Mesenteric fat pad (tissue), 1 donor: ENCODE measurements at regions not wholly inside any gene's neighbourhood (a gene's known extent, or its start where the extent isn't known, plus 50 kb on each side); places are given as distances from the start of the nearest gene placed in this dataset.
"Not testable (repeated sequence)": the region's sequence is repeated elsewhere in the genome, so short reads cannot be mapped to it uniquely, and the experiment has no call there.

Source experiments
- DNase-seq: peaks from one replicate; pipeline ENCODE4 v3.0.0-alpha.2; 2020; ENCODE audit warnings: low spot score
- donor health status: DM: yes; HTN: yes; CAD: no.

DNA sequence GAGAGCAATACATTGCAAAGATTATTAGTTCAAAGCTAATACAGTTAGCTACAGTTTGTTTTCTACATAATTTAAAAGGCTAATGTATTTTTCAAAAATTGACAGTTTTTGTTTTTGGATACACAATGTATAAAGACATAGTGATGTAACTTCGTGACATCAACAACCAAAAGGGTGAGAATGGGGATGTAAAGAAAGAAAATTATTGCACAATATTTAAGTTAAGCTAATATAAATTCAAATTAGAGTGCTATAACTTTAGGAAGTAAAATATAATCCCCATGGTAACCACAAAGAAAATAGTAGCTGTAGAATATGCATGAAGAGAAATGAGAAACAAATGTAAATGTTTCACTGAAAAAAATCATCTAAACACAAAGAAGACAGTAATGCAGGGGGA lies 334.4 kb upstream of the DEPDC1 start:
- DNase-seq: no peak

DNA sequence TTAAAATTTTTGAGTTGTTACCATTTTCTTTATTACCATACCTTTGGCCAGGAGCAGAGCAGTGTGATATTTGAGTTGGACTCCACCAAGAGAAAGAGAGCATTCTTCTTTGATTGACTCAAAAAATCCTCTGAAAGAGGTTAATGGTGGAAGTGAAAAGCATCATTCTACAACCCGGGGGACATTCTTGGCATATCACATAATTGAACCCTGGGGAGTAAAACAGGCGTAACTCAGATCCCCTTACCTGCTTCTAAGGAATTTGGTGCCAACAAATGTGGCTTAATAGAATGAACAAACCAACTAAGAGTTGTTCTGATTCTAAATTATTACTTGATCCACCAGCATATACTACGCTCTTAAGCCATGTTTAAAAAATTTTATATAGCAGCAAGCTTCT lies 351.1 kb upstream of the DEPDC1 start:
- no peak for DNase-seq

DNA sequence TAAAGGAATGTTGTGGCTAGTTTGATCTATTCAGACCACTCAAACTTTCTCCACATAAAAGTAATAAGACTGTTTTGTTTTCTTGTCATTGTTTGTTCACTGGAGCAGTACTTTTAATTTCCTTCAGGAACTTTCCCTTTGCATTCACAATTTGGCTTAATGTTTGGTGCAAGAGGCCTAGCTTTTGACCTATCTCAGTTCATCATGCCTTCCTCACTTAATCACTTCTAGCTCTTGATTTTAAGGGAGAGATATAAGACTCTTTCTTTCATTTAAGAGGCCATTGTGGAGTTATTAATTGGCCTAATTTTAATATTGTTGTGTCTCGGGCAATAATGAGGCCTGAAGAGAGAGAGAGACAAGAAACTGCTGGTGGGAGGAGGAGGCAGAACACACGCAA lies 371.7 kb upstream of the DEPDC1 start:
- no peak for DNase-seq

DNA sequence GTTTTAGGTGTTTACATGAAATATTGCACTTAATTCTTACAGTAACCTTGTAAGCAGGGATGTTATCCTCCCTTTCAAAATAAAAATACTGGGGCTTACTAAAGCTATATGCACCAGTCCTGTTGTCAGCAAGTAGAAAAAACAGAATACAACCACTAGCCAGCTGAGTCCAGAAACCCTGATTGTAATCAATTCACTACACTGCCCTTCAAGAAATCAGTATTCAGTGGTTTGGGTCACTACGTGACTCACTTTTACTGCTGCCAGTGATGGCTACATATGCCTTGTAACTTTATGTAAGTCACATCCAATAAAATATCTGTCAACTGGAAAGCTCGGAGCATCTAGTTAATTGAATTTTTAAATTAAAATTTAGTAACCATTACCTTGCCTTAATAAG lies 376.3 kb upstream of the DEPDC1 start:
- no peak for DNase-seq

DNA sequence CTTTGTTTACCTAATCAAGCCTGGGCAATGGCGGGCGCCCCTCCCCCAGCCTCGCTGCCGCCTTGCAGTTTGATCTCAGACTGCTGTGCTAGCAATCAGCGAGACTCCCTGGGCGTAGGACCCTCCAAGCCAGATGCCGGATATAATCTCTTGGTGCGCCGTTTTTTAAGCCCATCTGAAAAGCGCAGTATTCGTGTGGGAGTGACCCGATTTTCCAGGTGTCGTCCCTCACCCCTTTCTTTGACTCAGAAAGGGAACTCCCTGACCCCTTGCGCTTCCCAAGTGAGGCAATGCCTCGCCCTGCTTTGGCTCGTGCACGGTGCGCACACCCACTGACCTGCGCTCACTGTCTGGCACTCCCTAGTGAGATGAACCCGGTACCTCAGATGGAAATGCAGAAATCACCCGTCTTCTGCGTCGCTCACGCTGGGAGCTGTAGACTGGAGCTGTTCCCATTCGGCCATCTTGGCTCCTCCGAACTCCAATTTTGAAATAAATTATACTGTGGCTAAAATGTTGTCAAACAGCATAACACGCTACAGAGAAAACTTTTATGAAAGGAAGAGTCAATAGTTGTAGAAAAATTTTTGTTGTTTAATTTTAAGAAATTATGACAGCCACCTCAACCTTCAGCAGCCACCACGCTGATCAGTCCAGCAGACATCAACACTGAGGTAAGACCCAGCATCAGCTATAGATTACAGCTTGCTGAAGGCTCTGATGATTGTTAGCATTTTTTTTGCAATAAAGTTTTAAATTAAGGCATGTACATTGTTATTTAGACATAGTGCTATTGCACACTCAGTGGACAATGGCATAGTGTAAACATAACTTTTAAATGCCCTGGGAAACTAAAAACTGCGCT lies 384.7 kb upstream of the DEPDC1 start:
- not testable (repeated sequence) for DNase-seq

DNA sequence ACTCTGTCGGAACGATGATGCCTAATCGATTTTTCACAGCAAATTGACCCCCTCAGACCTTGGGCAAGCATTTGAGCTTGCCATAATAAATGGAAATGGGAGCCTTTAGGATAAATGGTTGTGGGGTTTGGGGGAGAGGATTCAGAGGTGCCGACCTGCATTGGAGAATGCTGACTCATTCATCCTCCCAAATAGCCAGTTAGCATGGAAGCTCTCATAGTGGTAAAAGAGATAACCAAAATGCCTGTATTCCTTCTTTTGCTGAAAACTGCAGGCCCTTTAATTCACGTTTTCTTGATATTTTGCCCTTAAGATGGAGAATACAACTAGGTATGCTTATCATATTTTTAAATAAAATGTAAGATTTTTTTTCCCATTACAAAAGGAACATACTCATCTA lies 392.6 kb upstream of the DEPDC1 start:
- no peak for DNase-seq

DNA sequence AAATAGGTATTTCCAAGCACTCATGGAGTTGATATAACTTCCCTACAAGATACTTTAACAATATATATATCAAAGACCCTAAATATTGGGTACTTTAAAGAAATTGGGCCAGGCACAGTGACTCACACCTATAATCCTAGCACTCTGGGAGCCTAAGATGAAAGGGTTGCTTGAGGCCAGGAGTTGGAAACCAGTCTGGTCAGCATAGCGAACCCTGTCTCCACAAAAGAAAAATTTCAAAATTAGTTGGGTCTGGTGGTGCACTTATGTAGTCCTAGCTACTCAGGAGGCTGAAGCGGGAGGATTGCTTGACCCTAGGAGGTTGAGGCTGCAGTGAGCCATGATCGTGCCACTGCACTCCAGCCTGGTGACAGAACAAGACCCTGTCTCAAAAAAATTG lies 393.9 kb upstream of the DEPDC1 start:
- no peak for DNase-seq

DNA sequence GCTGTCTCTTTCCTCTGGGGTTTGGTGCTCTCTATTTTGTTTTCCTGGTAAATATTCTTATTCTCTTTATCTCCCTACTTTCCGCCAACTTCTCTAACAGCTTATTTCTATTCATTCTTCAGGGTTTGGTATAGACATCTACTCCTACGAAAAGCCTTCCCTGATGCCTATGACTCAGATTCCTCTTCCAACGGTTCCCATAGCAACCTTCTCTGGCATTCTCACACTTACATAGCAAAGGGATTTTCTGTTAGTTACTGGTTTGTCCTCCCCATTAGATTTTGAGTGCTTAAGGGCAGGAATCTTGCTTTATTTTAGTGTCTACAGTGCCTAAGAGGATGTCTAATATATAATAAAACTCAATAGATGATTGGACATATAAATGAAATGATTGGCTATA lies 407.6 kb upstream of the DEPDC1 start:
- DNase-seq: no peak

DNA sequence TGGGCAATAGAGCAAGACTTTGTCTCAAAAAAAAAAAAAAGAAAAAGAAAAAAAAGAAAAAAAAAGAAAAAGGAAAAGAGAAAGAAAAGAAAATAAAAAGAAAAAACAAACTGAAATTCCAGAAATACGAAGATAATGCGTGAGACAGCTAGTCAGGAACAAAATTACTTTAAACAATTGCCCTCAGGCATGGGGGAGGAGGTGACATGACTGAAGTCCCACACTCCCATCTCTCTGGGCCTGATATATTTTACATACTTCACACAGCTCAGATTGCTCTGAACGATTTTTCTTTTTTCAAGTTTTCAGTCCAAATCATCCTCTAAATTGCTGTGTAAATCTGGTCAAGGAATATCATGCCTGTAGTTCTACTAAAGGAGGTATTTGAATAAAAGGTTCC lies 409.5 kb upstream of the DEPDC1 start:
- no peak for DNase-seq

DNA sequence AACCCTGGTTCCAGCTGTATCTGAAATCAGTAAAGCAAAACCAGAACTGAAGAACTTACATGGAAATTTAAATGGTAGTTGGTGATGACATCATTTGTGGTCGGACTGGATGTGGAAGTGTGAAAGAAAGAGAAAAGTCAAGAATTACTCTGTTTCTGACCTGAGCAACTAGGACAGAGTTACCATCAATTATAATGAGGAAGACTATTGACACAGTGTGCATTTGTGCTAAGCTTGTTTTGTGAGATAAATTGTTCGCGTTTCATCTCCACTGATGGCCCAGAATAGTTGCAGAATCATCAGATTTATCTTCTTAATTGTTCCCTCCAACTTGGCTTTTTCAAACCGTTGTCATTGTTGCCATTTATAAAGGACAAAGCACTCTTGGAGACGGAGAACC lies 410.6 kb upstream of the DEPDC1 start:
- DNase-seq: no peak

DNA sequence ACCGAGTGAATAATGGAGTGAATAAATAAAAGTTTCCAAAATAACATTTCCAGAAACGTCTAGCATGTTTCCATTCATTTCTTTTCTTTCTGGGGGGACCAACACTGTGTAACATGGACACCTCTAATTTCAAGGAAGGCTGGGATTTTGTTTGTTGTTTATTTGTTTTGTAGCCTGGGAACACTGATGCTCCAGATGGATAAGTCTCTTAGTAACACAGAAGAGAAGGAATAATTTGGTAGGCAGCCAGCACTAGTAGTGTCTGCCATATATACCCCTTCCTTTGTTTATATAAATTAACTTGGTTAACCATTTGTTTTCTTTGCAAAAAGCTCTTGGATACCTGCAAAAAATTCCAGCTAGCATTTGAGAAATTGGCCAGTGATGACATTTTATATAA lies 411.4 kb upstream of the DEPDC1 start:
- DNase-seq: no peak

DNA sequence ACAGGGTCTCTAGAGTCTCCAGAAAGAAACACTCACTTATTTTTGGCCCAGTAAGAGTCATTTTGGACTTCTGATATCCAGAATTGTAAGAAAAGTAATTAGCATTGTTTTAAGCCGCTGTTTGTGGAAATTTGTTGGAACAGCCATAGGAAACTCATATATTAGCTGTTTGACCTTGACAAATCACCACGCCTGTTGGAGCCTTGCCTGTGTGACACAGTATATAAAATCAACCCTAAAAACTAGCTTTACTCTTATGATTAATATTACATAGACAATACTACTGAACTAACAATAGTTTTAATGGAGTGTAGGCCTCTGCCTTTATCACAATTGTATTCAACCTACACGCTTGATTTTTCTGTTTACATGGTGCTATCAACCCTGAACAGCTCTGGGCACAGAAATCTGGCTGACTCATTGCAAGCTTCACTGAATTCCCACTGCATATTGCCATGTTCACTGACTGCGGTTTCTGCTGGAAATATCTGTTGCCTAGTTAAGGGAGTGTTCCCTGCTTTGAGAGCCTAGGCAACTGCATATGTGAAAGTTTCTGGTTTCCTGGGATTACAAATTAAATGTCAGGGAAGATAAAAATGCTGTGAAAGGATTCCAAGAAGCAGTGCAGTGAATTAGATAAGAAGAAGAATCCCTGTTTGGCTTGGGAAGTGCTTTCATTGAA lies 419.5 kb upstream of the DEPDC1 start:
- no peak for DNase-seq

DNA sequence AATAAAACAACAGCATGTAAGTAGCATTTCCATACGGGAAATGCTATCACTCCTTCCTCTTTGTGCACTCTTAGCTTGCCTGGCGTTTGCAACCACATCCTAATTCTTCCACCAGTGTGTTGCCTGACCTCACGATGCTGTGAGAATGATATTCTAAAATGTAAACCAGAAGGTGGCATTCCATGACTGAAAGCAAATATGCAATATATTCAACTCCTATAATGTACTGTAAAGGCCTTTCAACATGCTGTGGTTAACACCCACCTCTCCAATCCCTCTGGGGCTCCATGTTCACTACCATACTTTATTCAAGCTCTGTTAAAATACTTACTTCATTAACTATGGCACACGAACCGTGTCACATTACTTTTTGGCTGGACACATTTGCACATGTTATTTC lies 420.6 kb upstream of the DEPDC1 start:
- DNase-seq: no peak

DNA sequence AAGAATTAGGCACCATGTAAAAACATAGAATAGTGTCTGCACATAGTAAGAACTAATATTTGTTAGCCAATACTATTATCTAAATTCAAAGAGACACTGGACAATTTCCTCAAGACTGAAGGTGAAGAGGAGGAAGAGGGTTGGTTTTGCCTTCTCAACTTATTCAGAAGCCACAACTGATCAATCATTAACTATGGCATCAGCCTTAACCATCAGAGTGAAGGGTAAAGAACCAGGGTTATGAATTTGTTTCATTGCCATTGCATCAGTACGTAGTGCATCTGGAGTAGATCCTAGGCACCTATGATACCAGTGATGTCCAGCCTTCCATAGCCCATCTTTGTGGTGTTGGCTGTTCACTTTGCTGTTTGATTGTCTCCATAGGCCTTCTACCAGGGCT lies 421.7 kb upstream of the DEPDC1 start:
- DNase-seq: no peak

DNA sequence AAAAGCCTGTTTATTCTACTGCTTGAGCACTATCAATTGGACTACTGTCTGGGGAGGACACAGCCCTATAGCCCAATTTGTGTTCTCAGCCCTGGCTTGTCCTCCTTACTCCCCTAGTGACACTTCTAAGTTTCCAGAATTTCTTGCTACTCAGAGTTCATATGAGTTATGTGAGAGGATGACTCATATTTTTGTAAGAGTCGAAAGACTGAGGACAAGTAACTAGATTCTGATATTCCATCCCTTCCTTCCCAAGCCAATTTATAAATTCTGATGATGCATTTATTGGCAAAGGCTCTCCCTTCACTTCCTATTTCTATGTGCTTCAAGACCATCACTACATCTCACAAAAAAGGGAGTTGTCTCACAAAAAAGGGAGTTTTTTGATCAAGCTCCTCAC lies 422.2 kb upstream of the DEPDC1 start:
- no peak for DNase-seq

DNA sequence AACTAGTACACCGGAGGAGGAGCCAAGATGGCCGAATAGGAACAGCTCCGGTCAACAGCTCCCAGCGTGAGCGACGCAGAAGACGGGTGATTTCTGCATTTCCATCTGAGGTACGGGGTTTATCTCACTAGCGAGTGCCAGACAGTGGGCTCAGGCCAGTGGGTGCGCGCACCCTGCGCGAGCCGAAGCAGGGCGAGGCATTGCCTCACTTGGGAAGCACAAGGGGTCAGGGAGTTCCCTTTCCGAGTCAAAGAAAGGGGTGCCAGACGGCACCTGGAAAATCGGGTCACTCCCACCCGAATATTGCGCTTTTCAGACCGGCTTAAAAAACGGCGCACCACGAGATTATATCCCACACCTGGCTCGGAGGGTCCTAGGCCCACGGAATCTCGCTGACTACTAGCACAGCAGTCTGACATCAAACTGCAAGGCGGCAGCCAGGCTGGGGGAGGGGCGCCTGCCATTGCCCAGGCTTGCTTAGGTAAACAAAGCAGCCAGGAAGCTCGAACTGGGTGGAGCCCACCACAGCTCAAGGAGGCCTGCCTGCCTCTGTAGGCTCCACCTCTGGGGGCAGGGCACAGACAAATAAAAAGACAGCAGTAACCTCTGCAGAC lies 426.7 kb upstream of the DEPDC1 start:
- DNase-seq: not testable (repeated sequence)

DNA sequence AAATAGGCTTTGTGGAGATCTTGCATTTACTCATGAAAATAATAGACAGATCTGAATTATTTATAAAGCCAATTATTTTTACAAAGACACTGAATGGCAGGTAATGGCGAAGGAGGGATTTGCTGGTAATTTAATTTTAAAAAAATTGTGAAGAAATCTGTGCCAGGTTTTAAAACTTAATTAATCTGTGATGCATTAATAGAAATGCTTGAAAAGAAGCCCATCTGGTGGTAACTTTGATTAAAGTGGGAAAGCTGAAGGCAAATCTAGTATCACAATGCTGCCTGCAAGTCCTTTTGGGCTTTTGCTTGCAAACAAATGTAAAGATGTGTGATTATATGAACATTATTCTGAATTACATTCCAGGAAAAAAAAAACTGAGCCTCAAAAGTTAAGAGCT lies 433.2 kb upstream of the DEPDC1 start:
- DNase-seq: no peak

DNA sequence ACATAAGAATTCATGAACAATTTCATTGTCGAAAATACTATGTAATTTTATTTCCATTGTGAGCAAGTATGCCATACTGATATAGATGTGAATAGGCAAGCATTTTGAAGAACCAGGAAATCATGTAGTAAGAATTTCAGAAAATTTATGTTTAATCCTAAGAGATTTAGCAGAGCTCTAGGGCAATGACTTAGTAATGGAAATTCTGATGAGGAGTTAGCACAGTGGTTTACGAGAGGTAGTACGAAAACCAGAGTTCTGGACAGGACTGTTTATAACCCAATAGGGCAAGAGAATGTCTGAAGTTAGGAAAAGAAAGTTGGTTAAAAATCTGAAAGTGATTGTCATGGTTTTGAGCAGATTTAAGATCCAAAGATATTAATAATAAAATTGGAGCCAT lies 439.6 kb upstream of the DEPDC1 start:
- no peak for DNase-seq

DNA sequence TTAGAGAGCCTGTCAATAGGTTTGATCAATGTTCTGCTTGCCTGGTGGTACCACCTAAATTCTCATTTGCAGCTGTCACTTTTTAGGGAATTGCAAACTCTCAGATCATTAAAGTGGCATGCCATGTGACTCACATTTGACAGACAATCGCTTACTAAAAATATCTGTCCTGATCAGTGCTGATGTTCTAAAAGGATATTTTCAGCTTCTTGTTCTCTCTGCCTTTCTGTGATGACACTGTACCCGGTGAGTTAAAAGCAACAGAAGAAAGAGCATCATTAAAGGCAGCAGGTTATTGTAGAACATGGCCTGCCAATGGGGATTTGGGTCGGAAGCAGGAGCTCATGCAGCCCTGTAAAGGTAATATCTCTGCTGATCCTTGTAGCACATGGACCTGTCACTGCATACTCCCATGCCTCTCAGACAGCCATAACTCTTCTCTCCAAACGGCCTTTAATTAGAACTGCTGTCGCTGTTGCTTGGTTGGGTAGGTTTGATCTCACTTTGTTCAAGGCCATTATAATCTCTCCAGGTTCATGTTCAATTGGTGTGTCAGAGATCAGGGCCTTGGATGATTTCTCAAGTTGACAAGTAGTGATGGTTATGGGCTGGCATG lies 441.3 kb upstream of the DEPDC1 start:
- DNase-seq: no peak

DNA sequence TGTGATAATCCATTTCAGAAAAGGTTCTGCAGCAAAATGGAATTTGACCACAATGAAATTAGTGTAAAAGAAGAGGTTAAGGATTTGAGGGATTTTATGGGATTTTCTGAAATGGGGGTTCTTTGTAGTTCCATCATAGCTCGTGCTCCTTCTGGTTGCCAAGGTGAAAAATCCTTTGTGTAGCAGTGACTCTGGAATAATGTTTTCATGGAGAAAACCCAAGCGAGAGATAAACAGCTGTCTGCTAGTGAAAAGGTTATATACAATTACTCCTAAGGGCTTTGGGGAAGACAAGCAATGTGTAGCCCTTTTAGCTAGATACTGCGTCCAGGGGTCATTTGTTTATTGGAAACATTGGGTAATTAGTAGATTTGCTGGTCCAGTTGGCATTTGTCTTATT lies 453.2 kb upstream of the DEPDC1 start:
- DNase-seq: no peak

DNA sequence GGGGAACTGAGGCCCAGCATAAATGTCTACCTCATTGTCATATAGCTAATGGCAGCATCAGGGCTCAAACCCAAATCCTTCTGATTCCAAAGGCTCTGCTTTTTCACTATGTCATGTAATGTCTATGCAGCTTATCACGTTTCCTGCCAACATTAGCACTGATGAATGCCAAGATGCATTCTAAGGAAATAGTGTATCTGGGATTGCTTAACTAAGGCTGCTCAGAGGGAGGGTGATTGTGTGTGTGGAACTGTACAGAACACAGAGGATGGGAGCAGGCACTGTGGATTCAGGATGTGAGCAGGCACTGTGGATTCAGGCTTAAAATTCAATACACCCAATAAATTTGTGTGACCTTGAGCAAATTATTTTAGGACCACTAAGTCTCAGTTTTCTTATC lies 456.4 kb upstream of the DEPDC1 start:
- DNase-seq: no peak

DNA sequence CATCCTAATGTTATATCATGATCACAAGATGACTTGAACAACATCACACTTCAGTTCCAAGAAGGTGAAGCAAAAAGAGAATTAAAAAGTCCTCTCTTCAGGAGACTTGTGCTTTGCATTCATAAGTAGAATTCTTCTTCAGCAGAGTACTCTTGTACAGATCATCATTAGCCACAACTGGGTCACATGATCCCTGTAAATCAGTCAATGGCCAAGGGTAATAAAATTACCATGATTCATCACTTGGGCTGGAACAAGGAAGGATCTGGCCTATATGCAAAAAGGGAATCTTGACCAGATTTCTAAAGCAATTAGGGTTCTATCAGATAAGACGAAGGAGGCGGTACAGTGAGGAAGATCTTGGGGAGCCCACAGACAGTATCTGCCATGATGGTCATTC lies 458.0 kb upstream of the DEPDC1 start:
- no peak for DNase-seq
